MCF 10A (cell line): ENCODE measurements at regions not wholly inside any gene's neighbourhood (a gene's known extent, or its start where the extent isn't known, plus 50 kb on each side); places are given as distances from the start of the nearest gene placed in this dataset.

Experiments
- BruUV-seq: library from RNA; stranded (reverse); fragments of 400-500 nt; replicated peaks from 2 replicates; lab custom pipeline; 2021; lab: Mats Ljungman, UMichigan
- CTCF ChIA-PET: fragments of 300-600 bp; sonication (Branson Sonifier 250); formaldehyde crosslinking; extraction: SDS; loops from one replicate; lab custom pipeline; 2021; ENCODE audit warnings: antibody characterized with exemption, inconsistent platforms; lab: Yijun Ruan, JAX
- POLR2A ChIA-PET: fragments of 300-600, 350-650 bp; sonication (Branson Sonifier 250); formaldehyde crosslinking; extraction: SDS; loops from one replicate; lab custom pipeline; 2020; ENCODE audit warnings: antibody characterized with exemption, inconsistent platforms; lab: Yijun Ruan, JAX
- DNase-seq: peaks from one replicate; pipeline ENCODE4 v3.0.0-alpha.2; 2018; ENCODE audit not compliant: unreplicated experiment
- H3K27ac Mint-ChIP-seq: one replicate; pipeline ENCODE4 v1.8.0; 2022; ENCODE audit warnings: mild to moderate bottlenecking, low read depth, mixed read lengths; ENCODE audit not compliant: unreplicated experiment
- H3K27me3 Mint-ChIP-seq: one replicate; pipeline ENCODE4 v1.8.0; 2022; ENCODE audit warnings: mixed read lengths; ENCODE audit not compliant: insufficient read depth, unreplicated experiment
- H3K36me3 Mint-ChIP-seq: one replicate; pipeline ENCODE4 v1.8.0; 2022; ENCODE audit warnings: mild to moderate bottlenecking, moderate library complexity, mixed read lengths; ENCODE audit not compliant: insufficient read depth, unreplicated experiment
- H3K4me1 Mint-ChIP-seq: one replicate; pipeline ENCODE4 v1.8.0; 2022; ENCODE audit warnings: mixed read lengths; ENCODE audit not compliant: insufficient read depth, unreplicated experiment
- H3K4me3 Mint-ChIP-seq: one replicate; pipeline ENCODE4 v1.8.0; 2022; ENCODE audit warnings: mild to moderate bottlenecking, moderate library complexity, mixed read lengths; ENCODE audit not compliant: unreplicated experiment
- H3K9me3 Mint-ChIP-seq: one replicate; pipeline ENCODE4 v1.8.0; 2022; ENCODE audit warnings: mixed read lengths; ENCODE audit not compliant: unreplicated experiment
- intact Hi-C: fragments of 100-400 bp; cut with micrococcal nuclease; formaldehyde crosslinking; loops from 2 replicates; pipeline ENCODE4 v1.14.1; 2022
- TF ChIP-seq, protein P1 (sequence below): fragments of 200-600 bp; IDR thresholded peaks from one replicate; pipeline ENCODE4 v1.8.0; 2022; ENCODE audit warnings: antibody characterized with exemption, mild to moderate bottlenecking; ENCODE audit not compliant: unreplicated experiment

GRCh38 chr14:34058510-34058909 is 107.6 kb upstream of the EGLN3 start:
- H3K4me1 Mint-ChIP-seq, result peaks cover 3% of the 10 kb centered on the region
- POLR2A ChIA-PET, result interaction anchor here (0.6 kb wide), 1 partner anchor 23 kb away, joined by 4 read pairs; no protein-coding TSS in a partner anchor
- no TSS peak for BruUV-seq
- intact Hi-C loops, result no loop called here
- no peaks in the 10 kb centered on the region for H3K9me3 Mint-ChIP-seq
- CTCF ChIA-PET, result interaction anchor here (0.6 to 2.0 kb wide), 3 partner anchors 8 to 40 kb away, joined by 3 to 8 read pairs (median 3); no protein-coding TSS in a partner anchor
- TF ChIP-seq, protein P1, sequence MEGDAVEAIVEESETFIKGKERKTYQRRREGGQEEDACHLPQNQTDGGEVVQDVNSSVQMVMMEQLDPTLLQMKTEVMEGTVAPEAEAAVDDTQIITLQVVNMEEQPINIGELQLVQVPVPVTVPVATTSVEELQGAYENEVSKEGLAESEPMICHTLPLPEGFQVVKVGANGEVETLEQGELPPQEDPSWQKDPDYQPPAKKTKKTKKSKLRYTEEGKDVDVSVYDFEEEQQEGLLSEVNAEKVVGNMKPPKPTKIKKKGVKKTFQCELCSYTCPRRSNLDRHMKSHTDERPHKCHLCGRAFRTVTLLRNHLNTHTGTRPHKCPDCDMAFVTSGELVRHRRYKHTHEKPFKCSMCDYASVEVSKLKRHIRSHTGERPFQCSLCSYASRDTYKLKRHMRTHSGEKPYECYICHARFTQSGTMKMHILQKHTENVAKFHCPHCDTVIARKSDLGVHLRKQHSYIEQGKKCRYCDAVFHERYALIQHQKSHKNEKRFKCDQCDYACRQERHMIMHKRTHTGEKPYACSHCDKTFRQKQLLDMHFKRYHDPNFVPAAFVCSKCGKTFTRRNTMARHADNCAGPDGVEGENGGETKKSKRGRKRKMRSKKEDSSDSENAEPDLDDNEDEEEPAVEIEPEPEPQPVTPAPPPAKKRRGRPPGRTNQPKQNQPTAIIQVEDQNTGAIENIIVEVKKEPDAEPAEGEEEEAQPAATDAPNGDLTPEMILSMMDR, result no peak
- no peak overlapping the region for H3K27ac Mint-ChIP-seq
- H3K4me3 Mint-ChIP-seq, result no peak overlapping the region
- DNase-seq, result no peak
- H3K36me3 Mint-ChIP-seq, result no peaks in the 10 kb centered on the region
- no peaks in the 10 kb centered on the region for H3K27me3 Mint-ChIP-seq

DNA sequence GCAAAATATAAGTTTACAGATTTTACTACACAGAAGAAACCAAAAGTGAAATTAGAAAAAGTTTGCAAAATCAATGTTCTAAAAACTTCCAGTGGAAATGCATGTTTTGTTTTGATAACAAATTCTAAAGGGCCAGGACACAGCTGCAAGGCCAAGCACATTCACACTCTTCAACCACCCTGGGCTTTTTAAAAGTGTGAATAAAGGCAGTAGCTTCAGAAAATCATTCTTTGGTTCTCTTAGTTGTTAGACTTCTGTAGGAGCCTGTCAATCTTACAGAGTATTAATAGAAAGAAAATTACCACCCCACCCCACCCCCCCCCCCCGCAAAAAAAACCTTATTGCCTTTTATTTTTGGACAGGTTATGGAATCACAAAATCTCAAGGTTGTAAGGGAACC is 105.2 kb upstream of the EGLN3 start:
- TF ChIP-seq, protein P1, result no peak
- BruUV-seq, result no TSS peak
- Mint-ChIP-seq H3K27me3 (no peaks in the 10 kb centered on the region), H3K4me1 (peaks cover 17% of the 10 kb centered on the region), H3K9me3 (no peaks in the 10 kb centered on the region), H3K27ac (no peak overlapping the region), H3K4me3 (no peak overlapping the region), H3K36me3 (no peaks in the 10 kb centered on the region)
- no peak for DNase-seq
- ChIA-PET CTCF (no interaction called here), POLR2A (no interaction called here)
- intact Hi-C loops, result no loop called here

GRCh38 chr14:34055157-34055950 is 104.5 kb upstream of the EGLN3 start:
- intact Hi-C loops, result no loop called here
- no peaks in the 10 kb centered on the region for H3K9me3 Mint-ChIP-seq
- ChIA-PET POLR2A (interaction anchor here (0.6 to 1.0 kb wide), 3 partner anchors 21 to 465 kb away, joined by 3 read pairs; no protein-coding TSS in a partner anchor), CTCF (interaction anchor here (0.7 to 1.4 kb wide), 2 partner anchors 22 to 43 kb away, joined by 4 to 5 read pairs; no protein-coding TSS in a partner anchor)
- no peak overlapping the region for H3K27ac Mint-ChIP-seq
- H3K4me3 Mint-ChIP-seq, result no peak overlapping the region
- BruUV-seq, result no TSS peak
- H3K27me3 Mint-ChIP-seq, result no peaks in the 10 kb centered on the region
- DNase-seq, result no peak
- TF ChIP-seq, protein P1, result no peak
- peaks cover 24% of the 10 kb centered on the region for H3K4me1 Mint-ChIP-seq
- no peaks in the 10 kb centered on the region for H3K36me3 Mint-ChIP-seq

GRCh38 chr14:34053666-34054065 is 102.8 kb upstream of the EGLN3 start:
- intact Hi-C loops, result no loop called here
- Mint-ChIP-seq H3K27me3 (no peaks in the 10 kb centered on the region), H3K27ac (peak overlapping the region; percentile 55), H3K36me3 (peaks cover 4% of the 10 kb centered on the region), H3K9me3 (no peaks in the 10 kb centered on the region), H3K4me3 (no peak overlapping the region), H3K4me1 (peaks cover 26% of the 10 kb centered on the region)
- no TSS peak for BruUV-seq
- POLR2A ChIA-PET, result no interaction called here
- TF ChIP-seq, protein P1, result no peak
- no peak for DNase-seq
- CTCF ChIA-PET, result interaction anchor here (0.7 to 1.3 kb wide), 3 partner anchors 10 to 853 kb away, joined by 3 to 5 read pairs (median 4); no protein-coding TSS in a partner anchor
